ENCODE measurements at regions not wholly inside any gene's neighbourhood (a gene's known extent, or its start where the extent isn't known, plus 50 kb on each side); places are given as distances from the start of the nearest gene placed in this dataset.
"Not testable (repeated sequence)": the region's sequence is repeated elsewhere in the genome, so short reads cannot be mapped to it uniquely, and the experiment has no call there.

DNA sequence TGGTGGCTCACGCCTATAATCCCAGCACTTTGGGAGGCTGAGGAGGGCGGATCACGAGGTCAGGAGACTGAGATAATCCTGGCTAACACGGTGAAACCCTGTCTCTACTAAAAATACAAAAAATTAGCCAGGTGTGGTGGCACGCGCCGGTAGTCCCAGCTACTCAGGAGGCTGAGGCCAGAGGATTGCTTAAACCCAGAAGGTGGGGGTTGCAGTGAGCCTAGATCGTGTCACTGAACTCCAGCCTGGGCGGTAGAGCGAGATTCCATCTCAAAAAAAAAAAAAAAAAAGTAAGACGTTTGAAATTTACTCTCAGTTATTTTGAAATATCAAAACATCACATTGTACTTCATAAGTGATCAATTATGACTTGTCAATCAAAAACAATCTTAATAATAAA is 176.9 kb upstream of the ZNF804A start:
- not testable (repeated sequence) for TF ChIP-seq CTCF (IDR thresholded peaks at IDR 0.05; ENCODE audit: extremely low read depth in 1 of 2, insufficient read depth in 1 of 2, low read depth in 1 of 2, low read length in 2 of 2); POLR2A (IDR thresholded peaks at IDR 0.05; ENCODE audit: low read depth, low read length)

Data from endothelial cell of umbilical vein (primary cell).